Suppressor macrophage (primary cell): ENCODE measurements at regions not wholly inside any gene's neighbourhood (a gene's known extent, or its start where the extent isn't known, plus 50 kb on each side); places are given as distances from the start of the nearest gene placed in this dataset.
"Not testable (repeated sequence)": the region's sequence is repeated elsewhere in the genome, so short reads cannot be mapped to it uniquely, and the experiment has no call there.

Experiments
- DNase-seq, 4 experiments: peaks; one replicate each; pipeline ENCODE4 v3.0.0-alpha.2; 2020 to 2022

DNA sequence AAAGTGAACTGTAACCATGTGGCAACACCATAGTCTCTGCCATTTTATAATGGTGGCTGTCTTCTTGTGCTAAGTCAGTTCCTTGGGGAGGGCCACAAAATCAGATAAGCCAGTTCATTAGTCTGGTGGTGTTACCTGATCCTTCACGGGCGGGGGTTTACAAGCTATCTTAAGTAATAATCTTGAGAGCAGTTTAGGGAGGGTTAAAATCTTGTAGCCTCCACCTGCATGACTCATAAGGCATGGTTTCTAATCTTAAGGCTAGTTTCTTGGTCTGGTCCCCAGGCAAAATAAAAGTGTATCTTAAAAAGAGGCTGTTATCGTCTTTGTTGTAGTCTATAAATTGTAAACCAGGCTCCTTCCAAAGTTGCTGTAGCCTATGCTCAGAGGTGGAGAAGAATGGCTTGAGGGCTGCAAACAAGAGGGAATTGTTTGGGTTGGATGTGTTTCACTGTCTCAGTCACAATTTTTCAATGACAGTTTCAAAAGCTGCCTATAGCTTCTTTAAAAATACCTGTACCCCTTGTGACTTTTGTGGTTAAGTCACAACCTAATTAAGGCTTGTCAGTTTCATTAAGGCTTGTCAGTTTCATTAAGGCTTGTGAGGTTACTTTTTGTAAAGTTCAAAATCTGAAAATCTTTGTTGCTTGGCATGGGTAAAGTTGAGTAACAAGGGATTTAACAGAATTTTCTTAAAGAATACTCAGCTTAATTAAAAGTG lies 135.7 kb downstream of the RPS4Y2 start:
- no peak for DNase-seq

GRCh38 chrY:20925350-20926091 lies 169.6 kb downstream of the RPS4Y2 start:
- not testable (repeated sequence) for DNase-seq

- no peak for DNase-seq
Measured at GRCh38 chrY:20929691-20930342, 173.9 kb downstream of the RPS4Y2 start.

- DNase-seq = not testable (repeated sequence)
Measured at GRCh38 chrY:20936709-20937251, 180.9 kb downstream of the RPS4Y2 start.

GRCh38 chrY:20961512-20961911 lies 205.6 kb downstream of the RPS4Y2 start:
- no peak for DNase-seq

DNA sequence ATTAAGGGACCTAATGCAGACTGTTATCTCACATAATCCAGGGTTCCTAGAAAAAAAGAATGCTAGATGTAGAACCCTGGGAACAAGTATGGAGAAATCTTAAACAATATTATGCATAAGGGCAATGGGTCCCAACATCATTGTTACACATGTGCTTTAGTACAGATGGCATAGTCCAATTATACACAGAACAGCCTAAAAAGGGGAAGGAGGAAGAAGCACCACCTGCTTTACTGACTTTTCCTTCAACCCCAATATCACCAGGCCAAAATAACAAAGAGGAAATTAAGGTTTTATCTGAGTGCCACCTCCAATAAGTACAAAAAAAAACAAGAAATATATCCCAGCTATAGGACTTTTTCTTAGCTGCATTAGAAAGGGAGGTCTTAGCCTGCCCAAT lies 211.9 kb downstream of the RPS4Y2 start:
- DNase-seq = no peak

GRCh38 chrY:20968237-20968636 lies 212.3 kb downstream of the RPS4Y2 start:
- DNase-seq = peak in 2 of 4 experiments; percentile 1 to 4

GRCh38 chrY:20971371-20971770 lies 215.5 kb downstream of the RPS4Y2 start:
- no peak for DNase-seq

GRCh38 chrY:20986037-20986436 lies 230.1 kb downstream of the RPS4Y2 start:
- DNase-seq = no peak

GRCh38 chrY:20990123-20990522 lies 234.2 kb downstream of the RPS4Y2 start:
- no peak for DNase-seq

DNA sequence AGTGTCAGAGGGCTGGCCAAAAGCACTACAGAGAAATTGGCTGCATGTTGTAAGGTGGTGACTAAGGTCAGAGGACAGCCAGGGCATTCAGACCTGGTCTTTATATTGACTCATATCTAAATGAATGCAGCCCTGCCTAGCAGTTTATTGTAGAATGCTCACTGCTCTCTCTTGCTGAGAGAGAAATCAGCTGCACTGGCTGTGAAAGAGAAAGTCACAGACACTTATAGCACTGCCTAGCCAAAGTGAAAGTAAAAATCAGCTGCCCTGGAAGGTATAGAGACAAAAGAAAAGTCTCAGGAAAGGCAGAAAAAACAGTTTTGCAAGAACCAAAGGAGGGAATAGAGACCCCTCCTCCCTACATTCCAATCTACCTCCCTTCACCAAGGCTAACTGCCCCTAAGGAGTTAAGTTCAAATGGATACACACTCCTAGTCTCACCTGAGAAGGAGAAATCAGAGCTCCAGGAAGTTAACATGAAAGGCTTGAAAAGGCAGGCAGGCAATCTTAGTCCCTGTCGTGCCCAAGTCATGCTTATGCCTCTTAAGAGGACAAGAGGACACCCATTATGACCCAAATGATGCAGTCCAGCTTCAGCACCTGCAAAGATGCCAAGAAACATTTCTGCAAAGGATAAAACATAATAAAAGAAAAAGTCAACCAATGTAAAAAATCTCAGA lies 235.1 kb downstream of the RPS4Y2 start:
- DNase-seq = no peak

DNA sequence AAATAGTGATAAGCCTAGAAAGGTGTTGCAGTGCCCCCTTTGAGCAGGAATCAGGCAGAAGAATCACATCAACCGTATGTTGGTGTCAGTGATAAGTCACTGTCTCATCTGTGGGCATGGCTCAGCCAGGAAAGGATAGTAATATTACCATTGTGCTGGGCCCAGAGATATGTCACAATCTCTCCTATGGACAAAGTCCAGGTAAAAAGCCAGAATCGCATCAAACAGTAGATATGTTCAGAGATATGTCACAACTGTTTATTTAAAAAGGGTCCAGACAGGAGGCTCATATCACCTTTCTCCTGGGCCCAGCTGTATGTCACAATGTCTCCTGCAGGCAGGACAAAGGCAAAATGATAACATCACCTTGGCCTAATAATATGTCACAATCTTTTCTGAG lies 241.4 kb downstream of the RPS4Y2 start:
- no peak for DNase-seq

GRCh38 chrY:20998016-20998415 lies 242.1 kb downstream of the RPS4Y2 start:
- DNase-seq = no peak

DNA sequence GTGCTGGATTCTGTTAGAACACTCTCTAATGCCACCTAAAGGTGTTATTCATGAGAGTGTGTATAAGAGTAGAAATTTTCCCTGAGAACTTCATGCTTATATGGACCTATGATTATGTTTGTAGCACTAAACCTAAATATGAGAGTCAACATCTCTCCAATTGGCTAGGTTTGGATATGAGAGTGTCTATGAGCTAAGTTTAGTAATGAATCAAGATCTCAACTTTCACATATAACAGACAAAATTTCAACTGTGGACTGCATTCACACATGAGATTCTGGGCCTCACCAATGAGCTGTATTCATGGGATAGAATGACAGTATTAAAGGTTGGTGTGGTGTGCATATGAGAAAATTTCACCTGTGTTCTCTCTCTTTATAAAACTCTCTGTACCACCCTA lies 242.6 kb downstream of the RPS4Y2 start:
- DNase-seq = no peak

DNA sequence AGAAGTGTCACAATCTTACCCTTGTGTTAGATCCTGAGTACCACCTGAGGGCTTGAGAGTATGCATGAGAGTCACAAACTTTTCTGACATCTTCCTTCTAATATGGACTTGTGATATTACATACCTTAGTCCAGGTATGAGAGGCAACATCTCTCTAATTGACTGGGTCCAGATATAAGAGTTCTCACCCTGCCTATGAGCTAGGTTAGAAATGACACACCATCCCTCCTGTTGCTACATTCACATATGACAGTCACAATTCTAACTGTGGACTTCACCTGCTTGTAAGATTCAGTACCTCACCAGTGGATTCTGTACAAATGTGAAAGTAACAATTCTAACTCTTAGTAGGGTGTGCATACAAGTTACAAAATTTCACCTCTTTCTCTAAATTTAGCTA lies 245.2 kb downstream of the RPS4Y2 start:
- DNase-seq = no peak

DNA sequence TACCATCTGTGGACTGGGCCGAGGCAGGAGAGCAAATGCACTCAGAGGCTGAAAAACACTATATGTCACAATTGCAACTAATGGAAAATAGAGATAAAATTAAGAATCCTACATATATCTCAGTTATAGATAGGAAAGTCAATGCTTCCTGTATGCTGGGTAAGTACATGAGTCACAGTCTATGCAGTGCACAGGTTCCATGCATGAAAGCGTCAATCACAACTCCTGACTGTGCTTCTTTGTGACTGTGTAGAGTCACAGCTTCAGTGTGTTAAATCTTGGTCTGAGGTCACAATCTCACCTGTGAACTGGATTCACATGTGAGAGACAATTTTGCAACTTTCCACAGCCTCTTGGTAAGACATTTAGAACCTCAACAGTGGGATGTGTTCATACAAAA lies 247.2 kb downstream of the RPS4Y2 start:
- DNase-seq = no peak

DNA sequence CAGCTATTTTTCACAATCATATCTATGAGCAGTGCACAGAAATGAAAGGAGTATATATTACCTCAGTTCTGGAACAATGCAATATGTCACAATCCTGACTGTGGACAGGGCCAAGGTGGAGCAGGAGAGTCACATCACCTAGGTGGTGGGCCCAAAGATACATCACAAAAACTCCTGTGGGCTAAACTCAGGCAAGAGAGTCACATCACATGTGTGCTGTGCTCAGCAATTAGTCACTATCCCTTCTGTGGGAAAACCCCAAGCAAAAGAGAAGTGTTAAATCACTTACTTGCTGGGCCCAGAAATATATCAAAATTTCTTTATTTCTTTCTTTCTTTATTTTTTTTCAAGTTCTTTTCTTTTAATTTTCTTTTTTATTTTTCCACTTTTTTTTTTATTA lies 249.6 kb downstream of the RPS4Y2 start:
- DNase-seq = peak; percentile 4 to 62 (median 43)

GRCh38 chrY:21021811-21022210 lies 265.9 kb downstream of the RPS4Y2 start:
- DNase-seq = no peak

DNA sequence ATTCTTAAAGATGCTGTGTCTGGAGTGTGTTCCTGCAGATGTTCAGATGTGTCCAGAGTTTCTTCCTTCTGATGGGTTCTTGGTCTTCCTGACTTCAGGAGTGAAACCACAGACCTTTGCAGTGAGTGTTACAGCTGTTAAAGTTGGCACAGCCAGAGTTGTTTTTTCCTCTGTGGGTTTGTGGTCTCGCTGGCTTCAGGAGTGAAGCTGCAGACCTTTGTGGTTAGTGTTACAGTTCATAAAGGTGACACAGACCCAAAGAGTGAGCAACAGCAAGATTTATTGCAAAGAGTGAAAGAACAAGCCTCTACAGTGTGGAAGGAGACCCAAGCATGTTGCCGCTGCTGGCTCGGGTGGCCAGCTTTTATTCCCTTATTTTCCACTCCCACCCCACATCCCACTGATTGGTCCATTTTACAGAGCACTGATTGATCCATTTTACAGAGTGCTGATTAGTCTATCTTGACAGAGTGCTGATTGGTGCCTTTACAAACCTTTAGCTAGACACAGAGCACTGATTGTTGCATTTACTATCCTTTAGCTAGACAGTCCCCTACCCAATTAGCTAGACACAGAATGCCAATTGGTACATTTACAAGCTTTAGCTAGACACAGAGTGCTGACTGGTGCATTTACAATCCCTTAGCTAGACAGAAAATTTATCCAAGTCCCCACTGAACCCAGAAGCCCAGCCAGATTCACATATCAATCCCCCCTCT lies 266.6 kb downstream of the RPS4Y2 start:
- no peak for DNase-seq

DNA sequence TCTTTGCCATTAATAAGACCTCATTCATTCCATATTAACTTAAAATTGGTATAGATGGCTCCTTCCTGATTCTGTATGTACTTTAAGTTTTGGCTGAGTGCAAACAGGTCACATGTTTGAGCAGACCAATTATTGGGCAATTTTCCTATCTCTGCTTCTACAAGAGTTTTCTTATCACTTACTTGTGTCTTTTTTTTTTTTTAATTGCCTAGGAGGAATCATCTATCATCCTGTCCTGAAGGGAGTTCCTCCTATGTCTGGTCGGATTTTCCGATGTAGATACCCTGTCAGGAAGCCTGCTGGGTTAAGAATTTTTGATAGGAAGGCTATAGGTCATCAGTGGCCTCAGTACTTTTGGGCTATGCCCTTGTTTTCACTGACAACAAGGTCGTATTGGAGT lies 268.0 kb downstream of the RPS4Y2 start:
- no peak for DNase-seq

GRCh38 chrY:21028506-21028905 lies 272.6 kb downstream of the RPS4Y2 start:
- DNase-seq = no peak

GRCh38 chrY:21033363-21033762 lies 277.5 kb downstream of the RPS4Y2 start:
- DNase-seq = peak in 3 of 4 experiments; percentile 2 to 38 (median 24)
